ENCODE measurements at regions not wholly inside any gene's neighbourhood (a gene's known extent, or its start where the extent isn't known, plus 50 kb on each side); places are given as distances from the start of the nearest gene placed in this dataset.

DNA sequence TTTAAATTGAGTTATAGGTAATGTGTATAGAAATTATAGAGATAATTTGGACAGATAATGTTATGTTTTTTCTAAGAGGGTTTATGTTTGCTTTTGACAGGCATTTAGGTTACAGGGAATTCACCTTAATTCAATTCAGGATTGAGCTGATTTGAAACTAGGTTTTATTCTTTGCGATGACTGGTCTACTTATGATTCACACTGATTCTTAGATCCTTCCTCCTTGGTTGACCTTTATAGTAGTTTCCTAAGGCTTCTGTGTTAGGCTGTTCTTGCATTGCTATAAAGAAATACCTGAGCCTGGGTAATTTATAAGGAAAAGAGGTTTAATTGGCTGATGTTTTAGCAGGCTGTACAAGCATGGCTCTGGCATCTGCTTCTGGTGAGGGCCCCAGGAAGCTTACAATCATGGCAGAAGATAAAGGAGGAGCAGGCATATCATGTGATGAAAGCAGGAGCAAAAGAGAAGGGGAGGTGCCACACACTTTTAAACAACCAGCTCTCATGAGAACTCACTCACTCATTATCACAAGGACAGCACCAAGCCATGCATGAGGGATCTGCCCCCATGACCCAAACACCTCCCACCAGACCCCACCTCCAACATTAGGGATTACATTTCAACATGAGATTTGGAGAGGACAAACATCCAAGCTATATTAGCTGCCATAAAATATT, 155.0 kb upstream of the SFRP2 start:
- H3K36me3 ChIP-seq (ENCODE audit: control insufficient read depth in 2 of 4, insufficient read depth in 4 of 4, low read length in 3 of 4): no peaks in the 10 kb centered on the region
- no peak overlapping the region for H4K91ac ChIP-seq (replicated peaks; ENCODE audit: insufficient read length, low read length)
- no peak overlapping the region for H2BK5ac ChIP-seq (ENCODE audit: low read depth, low read length)
- H3K9ac ChIP-seq (replicated peaks in 1 of 4; ENCODE audit: extremely low read depth in 1 of 4, low read depth in 3 of 4, low read length in 3 of 4): no peak overlapping the region
- TF ChIP-seq EGR1 (IDR thresholded peaks at IDR 0.05; ENCODE audit: borderline replicate concordance, low read depth, low read length): no peak
- no peak for TF ChIP-seq TCF12 (IDR thresholded peaks at IDR 0.05; ENCODE audit: low read depth, low read length)
- no peak for TF ChIP-seq ZNF274 (IDR thresholded peaks at IDR 0.05; ENCODE audit: borderline replicate concordance, extremely low read depth, low read length)
- no peak for TF ChIP-seq RXRA (IDR thresholded peaks at IDR 0.05; ENCODE audit: insufficient read depth, low read depth, low read length)
- no peak for TF ChIP-seq TAF1 (IDR thresholded peaks at IDR 0.05; ENCODE audit: low read depth, low read length)
- TF ChIP-seq CBX5 (IDR thresholded peaks at IDR 0.05; ENCODE audit: low read depth, low read length): no peak
- TF ChIP-seq, protein P1, sequence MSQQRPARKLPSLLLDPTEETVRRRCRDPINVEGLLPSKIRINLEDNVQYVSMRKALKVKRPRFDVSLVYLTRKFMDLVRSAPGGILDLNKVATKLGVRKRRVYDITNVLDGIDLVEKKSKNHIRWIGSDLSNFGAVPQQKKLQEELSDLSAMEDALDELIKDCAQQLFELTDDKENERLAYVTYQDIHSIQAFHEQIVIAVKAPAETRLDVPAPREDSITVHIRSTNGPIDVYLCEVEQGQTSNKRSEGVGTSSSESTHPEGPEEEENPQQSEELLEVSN (IDR thresholded peaks at IDR 0.05): no peak
- TF ChIP-seq, protein P2, sequence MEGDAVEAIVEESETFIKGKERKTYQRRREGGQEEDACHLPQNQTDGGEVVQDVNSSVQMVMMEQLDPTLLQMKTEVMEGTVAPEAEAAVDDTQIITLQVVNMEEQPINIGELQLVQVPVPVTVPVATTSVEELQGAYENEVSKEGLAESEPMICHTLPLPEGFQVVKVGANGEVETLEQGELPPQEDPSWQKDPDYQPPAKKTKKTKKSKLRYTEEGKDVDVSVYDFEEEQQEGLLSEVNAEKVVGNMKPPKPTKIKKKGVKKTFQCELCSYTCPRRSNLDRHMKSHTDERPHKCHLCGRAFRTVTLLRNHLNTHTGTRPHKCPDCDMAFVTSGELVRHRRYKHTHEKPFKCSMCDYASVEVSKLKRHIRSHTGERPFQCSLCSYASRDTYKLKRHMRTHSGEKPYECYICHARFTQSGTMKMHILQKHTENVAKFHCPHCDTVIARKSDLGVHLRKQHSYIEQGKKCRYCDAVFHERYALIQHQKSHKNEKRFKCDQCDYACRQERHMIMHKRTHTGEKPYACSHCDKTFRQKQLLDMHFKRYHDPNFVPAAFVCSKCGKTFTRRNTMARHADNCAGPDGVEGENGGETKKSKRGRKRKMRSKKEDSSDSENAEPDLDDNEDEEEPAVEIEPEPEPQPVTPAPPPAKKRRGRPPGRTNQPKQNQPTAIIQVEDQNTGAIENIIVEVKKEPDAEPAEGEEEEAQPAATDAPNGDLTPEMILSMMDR (IDR thresholded peaks at IDR 0.05; ENCODE audit: control extremely low read depth in 1 of 3, insufficient read depth in 1 of 3, low read depth in 1 of 3, low read length in 3 of 3): no peak
- TF ChIP-seq, protein P3, sequence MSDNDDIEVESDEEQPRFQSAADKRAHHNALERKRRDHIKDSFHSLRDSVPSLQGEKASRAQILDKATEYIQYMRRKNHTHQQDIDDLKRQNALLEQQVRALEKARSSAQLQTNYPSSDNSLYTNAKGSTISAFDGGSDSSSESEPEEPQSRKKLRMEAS (IDR thresholded peaks at IDR 0.05): no peak
- no peak for TF ChIP-seq BCL11A (IDR thresholded peaks at IDR 0.05; ENCODE audit: low read depth in 2 of 2, low read length in 2 of 2)
- peaks cover 0 to 3% of the 10 kb centered on the region in 2 experiments; a peak in 1 of 4 replicates for H3K9me3 ChIP-seq (ENCODE audit: insufficient read depth in 2 of 2, low read depth in 1 of 2, low read length in 1 of 2)
- H3K79me2 ChIP-seq (ENCODE audit: control insufficient read depth in 1 of 2, insufficient read depth in 2 of 2, low read length in 2 of 2): no peaks in the 10 kb centered on the region
- H3K79me1 ChIP-seq (ENCODE audit: low read depth, low read length): no peaks in the 10 kb centered on the region
- DNase-seq (ENCODE audit: low read depth in 1 of 2, low spot score in 2 of 2) (no peak), FAIRE-seq (no peak)
- H3K4ac ChIP-seq (replicated peaks; ENCODE audit: insufficient read length, low read depth, low read length): no peak overlapping the region
- WGBS, 2 experiments (ENCODE audit: extremely low coverage in 1 of 2, insufficient coverage in 1 of 2, insufficient read length in 1 of 2, insufficient replicate concordance in 2 of 2, low coverage in 1 of 2, low lambda C conversion rate in 2 of 2, missing lambda C conversion rate in 1 of 2): 95% methylated on average over 1 of the region's 1 CpG; no CpG with 5 or more reads in 1 of the 2 experiments
- H3K14ac ChIP-seq (ENCODE audit: insufficient read length): no peak overlapping the region
- ChIA-PET POLR2A (ENCODE audit: partially characterized antibody) (no interaction called here), CTCF (ENCODE audit: partially characterized antibody) (interaction anchor here (0.8 to 1.7 kb wide), 4 partner anchors 22 to 153 kb away, joined by 3 to 5 read pairs (median 3); no protein-coding TSS in a partner anchor)
- no peak overlapping the region for H3K18ac ChIP-seq (ENCODE audit: extremely low read depth, low read length)
- no peak overlapping the region for H3K56ac ChIP-seq (replicated peaks; ENCODE audit: insufficient read length, low read depth, low read length)
- no peaks in the 10 kb centered on the region for H3K23me2 ChIP-seq (ENCODE audit: low read depth, low read length)
- no peak overlapping the region for H4K8ac ChIP-seq (ENCODE audit: extremely low read depth, insufficient read depth, low read length)
- no peak overlapping the region for H2AFZ ChIP-seq (ENCODE audit: low read length)
- H3K4me3 ChIP-seq (ENCODE audit: extremely low read depth in 1 of 4, insufficient read depth in 2 of 4, low read depth in 3 of 4, low read length in 4 of 4): no peak overlapping the region
- H3K27me3 ChIP-seq (replicated peaks in 1 of 4; ENCODE audit: control insufficient read depth in 3 of 4, extremely low read depth in 1 of 4, insufficient read depth in 3 of 4, low read length in 3 of 4): peaks cover 0 to 1% (median 0%) of the 10 kb centered on the region in 4 experiments; a peak in 1 of 7 replicates
- no peak overlapping the region for H3K27ac ChIP-seq (ENCODE audit: low read depth, low read length)
- H4K20me1 ChIP-seq (replicated peaks in 1 of 2; ENCODE audit: control insufficient read depth in 1 of 2, insufficient read depth in 2 of 2, low read length in 2 of 2): no peaks in the 10 kb centered on the region
- H2BK120ac ChIP-seq (replicated peaks; ENCODE audit: low read depth, low read length): no peak overlapping the region
- H4K5ac ChIP-seq (ENCODE audit: insufficient read length, low read depth, low read length): no peak overlapping the region
- no peak overlapping the region for H2AK5ac ChIP-seq (ENCODE audit: low read depth, low read length)
- H2BK20ac ChIP-seq (ENCODE audit: low read length): no peak overlapping the region
- H2BK12ac ChIP-seq (ENCODE audit: low read depth, low read length): no peak overlapping the region
- no peak overlapping the region for H2BK15ac ChIP-seq (ENCODE audit: low read length)
- H3K4me2 ChIP-seq (ENCODE audit: insufficient read depth in 1 of 2, low read depth in 2 of 2, low read length in 2 of 2): no peak overlapping the region
- no peak overlapping the region for H3K23ac ChIP-seq (ENCODE audit: insufficient read length)
- no peaks in the 10 kb centered on the region for H3K4me1 ChIP-seq (replicated peaks in 1 of 4; ENCODE audit: control insufficient read depth in 3 of 4, insufficient read depth in 4 of 4, low read length in 3 of 4)

Data from H1 (cell line).